ENCODE measurements at regions not wholly inside any gene's neighbourhood (a gene's known extent, or its start where the extent isn't known, plus 50 kb on each side); places are given as distances from the start of the nearest gene placed in this dataset.

DNA sequence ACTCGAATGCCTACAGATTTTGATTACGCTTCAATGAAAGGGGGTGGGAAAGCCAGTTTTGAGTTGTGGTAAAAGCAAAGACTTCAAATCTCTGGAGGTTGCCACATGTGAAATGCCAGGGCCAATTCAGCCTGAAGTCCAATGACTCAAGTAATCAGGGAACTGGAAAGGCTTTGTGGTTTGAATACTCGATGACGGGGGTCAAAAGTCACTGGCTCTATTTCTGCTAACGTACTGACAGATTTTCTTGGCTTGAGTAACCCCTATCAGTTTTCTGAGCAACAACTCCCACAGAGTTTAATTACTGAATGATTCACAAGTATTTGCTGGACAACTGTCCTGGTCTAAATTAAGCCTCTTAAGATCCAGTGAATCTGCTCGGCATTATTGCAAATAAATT, 152.2 kb downstream of the SIPA1L2 start:
- DNase-seq: no peak
- TF ChIP-seq, protein P1, sequence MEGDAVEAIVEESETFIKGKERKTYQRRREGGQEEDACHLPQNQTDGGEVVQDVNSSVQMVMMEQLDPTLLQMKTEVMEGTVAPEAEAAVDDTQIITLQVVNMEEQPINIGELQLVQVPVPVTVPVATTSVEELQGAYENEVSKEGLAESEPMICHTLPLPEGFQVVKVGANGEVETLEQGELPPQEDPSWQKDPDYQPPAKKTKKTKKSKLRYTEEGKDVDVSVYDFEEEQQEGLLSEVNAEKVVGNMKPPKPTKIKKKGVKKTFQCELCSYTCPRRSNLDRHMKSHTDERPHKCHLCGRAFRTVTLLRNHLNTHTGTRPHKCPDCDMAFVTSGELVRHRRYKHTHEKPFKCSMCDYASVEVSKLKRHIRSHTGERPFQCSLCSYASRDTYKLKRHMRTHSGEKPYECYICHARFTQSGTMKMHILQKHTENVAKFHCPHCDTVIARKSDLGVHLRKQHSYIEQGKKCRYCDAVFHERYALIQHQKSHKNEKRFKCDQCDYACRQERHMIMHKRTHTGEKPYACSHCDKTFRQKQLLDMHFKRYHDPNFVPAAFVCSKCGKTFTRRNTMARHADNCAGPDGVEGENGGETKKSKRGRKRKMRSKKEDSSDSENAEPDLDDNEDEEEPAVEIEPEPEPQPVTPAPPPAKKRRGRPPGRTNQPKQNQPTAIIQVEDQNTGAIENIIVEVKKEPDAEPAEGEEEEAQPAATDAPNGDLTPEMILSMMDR (IDR thresholded peaks at IDR 0.05; ENCODE audit: low read depth, low read length): no peak
- Histone ChIP-seq H3K9me3 (no peaks in the 10 kb centered on the region), H3K4me1 (no peaks in the 10 kb centered on the region), H3K36me3 (no peaks in the 10 kb centered on the region), H3K27me3 (no peaks in the 10 kb centered on the region), H3K4me3 (ENCODE audit: low read depth, low read length) (no peak overlapping the region)

DNA sequence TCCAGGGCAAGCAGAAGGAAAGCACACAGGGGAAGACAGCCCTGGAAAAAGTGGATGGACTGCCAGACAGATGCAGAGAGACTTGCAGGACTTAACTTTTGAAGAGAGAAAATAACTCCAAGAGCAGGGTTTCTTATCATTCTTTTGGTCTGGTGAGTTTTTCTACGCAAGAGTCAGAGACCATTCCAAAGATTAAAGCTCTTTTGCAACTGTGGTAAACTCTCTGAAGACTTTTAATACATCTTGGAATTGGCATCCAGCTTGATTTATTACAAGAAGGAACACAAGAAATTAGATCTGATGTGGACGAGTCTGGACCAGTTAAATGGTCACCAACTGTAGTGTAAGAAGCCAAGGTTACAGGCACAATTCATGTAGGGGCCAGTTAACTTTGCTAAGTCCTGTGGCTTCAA, 153.4 kb downstream of the SIPA1L2 start:
- Histone ChIP-seq H3K4me3 (ENCODE audit: low read depth, low read length) (no peak overlapping the region), H3K36me3 (no peaks in the 10 kb centered on the region), H3K27me3 (no peaks in the 10 kb centered on the region), H3K4me1 (no peaks in the 10 kb centered on the region), H3K9me3 (no peaks in the 10 kb centered on the region)
- TF ChIP-seq, protein P1 (IDR thresholded peaks at IDR 0.05; ENCODE audit: low read depth, low read length): no peak
- DNase-seq: no peak

DNA sequence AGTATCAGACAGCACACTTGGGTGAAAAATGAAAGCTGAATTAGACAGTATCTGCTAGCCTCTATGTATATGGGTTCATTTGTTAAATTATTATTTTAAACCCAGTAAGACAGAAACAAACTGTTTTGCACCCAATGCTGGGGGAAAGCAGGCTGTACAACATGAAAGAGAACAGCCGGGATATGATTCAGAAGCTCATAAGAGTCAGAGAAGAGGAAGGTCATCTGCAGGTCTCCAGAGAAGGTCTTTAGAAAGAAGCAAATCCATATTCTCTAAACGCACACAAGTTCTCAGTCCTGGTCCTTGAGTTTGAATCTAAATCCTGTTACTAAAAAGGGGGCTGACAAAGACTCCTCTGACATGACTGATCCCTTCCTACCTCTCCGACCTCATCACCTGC, 155.1 kb downstream of the SIPA1L2 start:
- Histone ChIP-seq H3K36me3 (no peaks in the 10 kb centered on the region), H3K4me3 (ENCODE audit: low read depth, low read length) (no peak overlapping the region), H3K4me1 (no peaks in the 10 kb centered on the region), H3K27me3 (no peaks in the 10 kb centered on the region), H3K9me3 (no peaks in the 10 kb centered on the region)
- DNase-seq: no peak
- TF ChIP-seq, protein P1 (IDR thresholded peaks at IDR 0.05; ENCODE audit: low read depth, low read length): no peak

DNA sequence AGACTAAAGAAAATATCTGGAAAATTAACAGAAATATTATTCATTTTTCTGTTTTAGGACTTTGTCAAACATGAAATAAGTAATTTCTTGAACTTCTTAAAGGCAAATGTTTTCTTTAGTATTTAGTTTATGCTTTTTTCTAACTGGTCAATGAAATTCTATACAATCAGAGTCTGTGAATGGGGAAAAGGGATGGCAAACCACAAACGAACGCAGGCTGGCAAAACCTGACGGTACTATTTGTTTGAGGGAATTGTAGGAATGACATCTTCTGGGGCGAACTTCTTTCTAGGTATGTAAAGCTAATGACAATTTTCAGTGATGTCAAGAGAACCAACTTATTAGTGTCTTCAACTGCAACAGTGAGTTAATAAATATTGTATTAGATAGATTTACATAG, 156.0 kb downstream of the SIPA1L2 start:
- no peak for DNase-seq
- TF ChIP-seq, protein P1 (IDR thresholded peaks at IDR 0.05; ENCODE audit: low read depth, low read length): no peak
- no peaks in the 10 kb centered on the region for H3K36me3 ChIP-seq

DNA sequence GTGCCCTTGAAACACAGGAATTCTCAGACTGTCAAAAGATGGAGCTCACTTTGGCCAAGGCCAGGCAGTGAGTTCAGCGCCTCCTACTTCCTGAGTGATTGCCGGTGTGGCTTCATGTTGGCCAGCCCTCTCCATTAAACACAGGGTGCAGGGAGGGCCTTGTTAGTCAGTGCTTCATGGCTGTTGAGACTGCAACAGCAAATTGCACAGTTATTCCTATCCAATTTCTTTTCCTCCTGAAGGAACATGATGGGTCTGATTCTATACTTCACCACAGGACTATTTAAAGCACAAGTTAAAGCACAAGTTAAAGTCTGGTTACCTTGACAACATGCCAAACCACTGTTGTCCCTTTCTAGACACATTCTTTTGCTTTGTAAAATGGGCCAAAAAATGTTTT, 156.6 kb downstream of the SIPA1L2 start:
- no peak for DNase-seq
- Histone ChIP-seq H3K27me3 (no peaks in the 10 kb centered on the region), H3K36me3 (no peaks in the 10 kb centered on the region), H3K9me3 (no peaks in the 10 kb centered on the region), H3K4me1 (no peaks in the 10 kb centered on the region), H3K4me3 (ENCODE audit: low read depth, low read length) (no peak overlapping the region)
- TF ChIP-seq, protein P1 (IDR thresholded peaks at IDR 0.05; ENCODE audit: low read depth, low read length): no peak

More for the DNA sequence above, 156.0 kb downstream of the SIPA1L2 start:
- Histone ChIP-seq H3K4me1 (no peaks in the 10 kb centered on the region), H3K27me3 (no peaks in the 10 kb centered on the region), H3K4me3 (ENCODE audit: low read depth, low read length) (no peak overlapping the region), H3K9me3 (no peaks in the 10 kb centered on the region)

DNA sequence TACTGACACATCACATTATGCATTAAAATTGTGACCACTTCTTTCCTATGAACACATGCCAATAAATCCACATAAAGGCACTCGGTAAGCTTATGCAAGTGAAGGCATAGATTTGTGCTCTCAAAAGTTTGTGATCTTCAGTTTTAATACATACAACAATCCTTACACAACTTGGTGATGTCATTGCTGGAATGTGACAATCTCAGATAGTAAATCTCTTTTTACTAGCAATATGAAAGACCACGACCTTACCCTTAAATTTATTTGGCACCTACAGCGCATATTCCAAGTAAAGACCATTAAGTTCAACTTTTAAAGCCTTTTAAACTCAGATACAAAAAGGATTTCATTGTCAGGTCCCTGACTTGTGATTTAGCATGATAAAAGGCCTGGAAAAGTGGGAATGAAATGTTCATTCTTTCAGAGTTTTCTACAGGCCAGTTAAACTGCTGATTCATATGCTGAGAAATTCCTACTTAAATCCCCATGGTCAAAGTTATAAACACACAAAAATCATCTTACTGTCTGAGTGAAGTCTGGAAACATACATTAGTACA, 157.4 kb downstream of the SIPA1L2 start:
- Histone ChIP-seq H3K27me3 (no peaks in the 10 kb centered on the region), H3K4me1 (no peaks in the 10 kb centered on the region), H3K9me3 (no peaks in the 10 kb centered on the region), H3K36me3 (no peaks in the 10 kb centered on the region), H3K4me3 (ENCODE audit: low read depth, low read length) (no peak overlapping the region)
- TF ChIP-seq, protein P1 (IDR thresholded peaks at IDR 0.05; ENCODE audit: low read depth, low read length): no peak
- no peak for DNase-seq
